ENCODE measurements at regions not wholly inside any gene's neighbourhood (a gene's known extent, or its start where the extent isn't known, plus 50 kb on each side); places are given as distances from the start of the nearest gene placed in this dataset.

- no peak for DNase-seq
Observed at GRCh38 chr22:49291169-49291568, 536.5 kb downstream of the BRD1 start.

GRCh38 chr22:49290711-49291110, 537.0 kb downstream of the BRD1 start:
- no peak for DNase-seq

- no peak for DNase-seq
Observed at GRCh38 chr22:49289822-49290679, 537.6 kb downstream of the BRD1 start.

DNA sequence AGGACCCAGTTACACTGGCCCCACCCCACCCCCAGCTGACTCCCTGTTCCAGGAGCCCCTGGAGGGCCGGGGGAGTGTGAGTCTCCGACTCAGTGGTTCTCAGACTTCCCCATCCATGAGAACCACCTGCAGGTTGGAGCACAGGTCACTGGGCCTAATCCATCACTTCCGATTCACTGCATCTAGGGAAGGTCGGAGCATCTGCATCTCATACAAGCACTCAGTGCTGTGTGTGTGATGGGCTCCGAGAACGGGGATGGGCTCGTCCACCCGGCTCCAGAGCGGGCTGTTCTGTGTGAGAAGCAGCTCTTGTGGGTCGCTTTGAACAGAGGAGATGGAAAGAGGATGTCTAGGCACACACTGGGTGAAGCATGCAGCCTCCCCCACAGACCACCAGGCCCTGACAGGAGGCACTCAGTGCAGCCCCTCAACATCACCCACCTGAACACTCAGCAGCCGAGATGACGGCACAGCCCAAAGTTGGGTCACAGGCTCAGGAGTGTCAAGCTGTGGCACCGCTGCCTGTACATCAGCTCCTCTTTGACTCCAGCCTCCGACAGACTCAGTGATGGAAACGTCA, 541.4 kb downstream of the BRD1 start:
- no peak for DNase-seq

DNA sequence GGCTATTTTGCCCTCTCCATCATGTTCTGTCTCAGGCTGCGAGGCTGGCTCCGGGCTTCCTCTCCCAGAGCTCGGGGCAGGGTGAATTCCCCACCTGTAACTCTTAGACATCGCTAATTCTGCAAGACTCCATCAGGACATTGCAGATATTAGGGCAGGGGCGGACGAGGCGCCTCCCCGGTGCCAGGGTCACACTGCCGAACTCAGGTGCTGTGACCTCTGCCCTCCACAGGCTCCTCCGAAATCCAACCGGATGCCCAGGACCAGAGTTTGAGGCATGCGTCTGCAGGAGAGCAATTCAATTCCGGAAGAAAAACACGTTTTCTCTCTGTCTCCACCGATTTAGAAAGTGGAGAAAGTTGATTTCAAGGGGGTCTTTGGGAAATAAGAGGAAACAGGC, 542.7 kb downstream of the BRD1 start:
- no peak for DNase-seq

DNA sequence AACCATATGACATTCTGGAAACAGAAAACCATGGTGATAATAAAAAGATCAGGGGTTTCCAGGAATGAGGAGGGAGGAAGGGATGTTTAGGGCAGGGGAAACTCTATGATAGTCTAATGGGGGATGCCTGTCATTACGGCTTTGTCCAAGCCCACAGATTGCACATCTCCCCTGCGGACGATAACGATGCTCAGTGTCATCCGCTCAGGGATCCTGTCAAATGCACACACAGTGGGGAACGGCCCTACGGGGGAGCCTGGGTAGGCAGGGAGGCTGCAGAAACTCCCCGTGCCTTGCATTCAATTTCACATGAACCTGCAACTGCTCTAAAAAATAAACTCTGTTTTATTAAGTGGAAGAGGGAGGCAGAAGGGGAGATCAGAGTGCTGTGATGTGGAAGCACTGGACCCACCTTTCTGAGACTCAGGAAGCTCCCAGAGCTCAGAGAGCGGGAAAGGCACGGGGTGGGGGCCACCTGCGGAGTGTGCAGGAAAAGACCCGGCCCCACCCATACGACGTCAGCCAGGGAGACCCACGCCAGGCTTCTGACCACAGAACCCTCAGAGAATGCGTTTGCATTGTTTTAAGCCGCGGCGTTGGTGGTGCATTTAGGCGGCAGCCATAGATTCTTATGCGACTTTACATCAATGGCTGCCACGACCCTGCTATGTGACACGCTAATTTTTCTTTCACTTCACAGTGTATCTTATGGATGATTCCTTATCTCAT, 543.5 kb downstream of the BRD1 start:
- DNase-seq, result no peak

DNA sequence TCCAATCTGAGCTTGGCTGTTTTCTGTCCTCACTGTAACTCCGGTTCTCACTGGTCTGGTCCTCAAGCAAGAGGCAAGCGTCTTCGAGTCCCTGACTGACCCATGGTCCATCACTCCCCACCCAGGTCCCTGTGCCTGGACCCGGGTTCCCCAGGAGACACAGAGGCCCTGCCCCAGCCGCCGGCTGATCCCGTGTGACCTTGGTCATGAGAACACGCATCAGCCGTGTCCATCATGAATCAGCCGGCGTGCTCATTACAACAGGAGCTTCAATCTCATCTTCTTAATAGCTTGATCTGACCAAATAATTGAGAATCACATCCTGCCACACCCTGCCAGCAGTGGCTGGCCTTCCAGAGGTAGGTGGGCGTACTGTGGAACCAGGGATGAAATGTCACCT, 545.1 kb downstream of the BRD1 start:
- no peak for DNase-seq

- no peak for DNase-seq
Observed at GRCh38 chr22:49281467-49282340, 546.0 kb downstream of the BRD1 start.

- DNase-seq, result no peak
Observed at GRCh38 chr22:49278340-49278739, 549.3 kb downstream of the BRD1 start.

DNA sequence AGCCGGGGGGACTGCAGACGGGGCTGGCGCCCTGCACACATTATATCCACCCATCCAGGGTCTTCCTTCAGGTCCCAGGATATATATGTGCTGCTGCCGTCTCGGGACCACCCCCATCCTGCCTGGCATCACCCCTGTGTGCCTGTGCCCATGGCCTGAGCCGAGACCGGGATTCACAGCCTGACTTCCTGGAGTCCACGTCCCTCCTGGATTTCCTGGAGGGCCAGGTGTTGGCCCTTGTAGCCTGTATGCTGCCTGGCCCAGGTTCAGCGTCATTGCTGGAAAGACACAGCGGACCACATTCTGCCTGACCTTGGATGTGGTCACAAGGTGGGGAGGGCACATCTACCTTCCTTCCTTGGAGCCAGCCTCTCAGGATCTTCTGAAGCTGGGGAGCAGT, 551.1 kb downstream of the BRD1 start:
- no peak for DNase-seq

DNA sequence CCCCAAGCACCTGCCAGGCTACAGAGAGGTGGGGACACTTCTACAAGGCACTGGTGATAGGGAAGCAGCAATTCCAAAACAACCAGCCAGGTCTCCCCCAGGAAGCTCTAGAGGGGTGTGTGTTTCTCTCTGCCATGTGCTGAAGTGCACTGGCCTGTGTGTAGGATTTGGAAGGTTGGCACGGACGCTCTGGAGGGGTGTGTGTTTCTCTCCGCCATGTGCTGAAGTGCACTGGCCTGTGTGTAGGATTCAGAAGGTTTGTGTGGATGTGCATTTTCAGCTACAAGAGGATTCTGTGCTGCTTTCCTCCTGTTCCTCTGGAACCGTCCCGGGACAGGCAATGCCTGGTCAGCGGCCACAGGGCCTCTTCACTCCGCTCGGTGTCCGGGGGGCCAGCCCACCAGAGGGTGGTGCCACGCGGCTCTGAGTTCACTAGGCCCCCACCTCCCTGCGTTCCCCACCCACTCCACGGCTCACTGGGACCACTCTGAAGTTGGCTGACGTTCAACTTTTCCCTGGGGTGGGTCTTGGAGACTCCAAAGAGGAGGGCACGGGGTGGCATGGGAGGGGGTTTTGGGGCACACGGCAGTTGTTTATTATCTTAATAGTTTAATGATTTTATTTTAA, 552.8 kb downstream of the BRD1 start:
- no peak for DNase-seq

DNA sequence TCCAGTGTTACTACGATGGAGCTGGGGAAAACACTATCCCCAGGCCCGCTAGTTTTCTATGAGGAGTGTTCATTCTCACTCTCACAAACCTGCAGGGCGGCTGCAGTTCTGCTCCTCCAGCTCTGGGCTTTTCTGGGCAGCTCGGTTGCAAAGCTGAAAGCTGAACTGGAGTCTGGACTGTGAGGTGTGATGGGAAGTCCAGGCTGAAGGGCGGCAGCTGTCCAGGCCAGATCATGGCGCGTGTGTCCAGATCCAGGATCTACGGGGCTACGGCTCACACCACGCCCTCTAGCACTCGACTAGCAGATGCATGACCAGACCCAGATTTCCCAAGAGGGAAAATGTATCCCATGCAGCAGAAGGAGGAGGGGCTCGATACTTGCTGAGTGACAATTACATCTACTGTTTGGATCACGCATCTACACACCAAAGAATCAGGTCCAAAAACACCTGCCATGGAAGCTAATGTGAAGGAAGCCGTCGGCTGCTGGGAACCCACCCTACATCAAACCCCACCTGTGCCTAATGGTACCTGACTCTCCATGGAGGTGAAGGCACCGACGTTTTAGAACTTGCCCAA, 555.0 kb downstream of the BRD1 start:
- DNase-seq, result no peak

DNA sequence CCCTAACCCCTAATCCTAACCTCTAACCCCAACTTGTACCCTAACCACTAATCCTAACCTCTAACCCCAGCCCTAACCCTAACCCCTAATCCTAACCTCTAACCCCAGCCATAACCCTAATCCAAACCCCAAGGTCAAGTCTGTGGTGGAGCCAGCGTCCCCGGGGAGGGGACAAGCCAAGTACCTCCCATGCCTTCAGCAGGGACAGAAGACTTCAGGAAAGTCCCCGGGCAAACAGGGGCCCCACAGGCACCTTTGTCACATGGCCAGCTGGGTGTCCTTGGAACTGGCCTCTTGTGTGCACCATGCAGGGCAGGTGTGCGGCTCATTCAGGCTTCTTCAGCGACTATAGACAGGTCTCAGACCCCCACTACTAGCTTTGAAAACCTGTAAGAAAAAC, 555.8 kb downstream of the BRD1 start:
- no peak for DNase-seq

- DNase-seq, result no peak
Observed at GRCh38 chr22:49271369-49271727, 556.3 kb downstream of the BRD1 start.

DNA sequence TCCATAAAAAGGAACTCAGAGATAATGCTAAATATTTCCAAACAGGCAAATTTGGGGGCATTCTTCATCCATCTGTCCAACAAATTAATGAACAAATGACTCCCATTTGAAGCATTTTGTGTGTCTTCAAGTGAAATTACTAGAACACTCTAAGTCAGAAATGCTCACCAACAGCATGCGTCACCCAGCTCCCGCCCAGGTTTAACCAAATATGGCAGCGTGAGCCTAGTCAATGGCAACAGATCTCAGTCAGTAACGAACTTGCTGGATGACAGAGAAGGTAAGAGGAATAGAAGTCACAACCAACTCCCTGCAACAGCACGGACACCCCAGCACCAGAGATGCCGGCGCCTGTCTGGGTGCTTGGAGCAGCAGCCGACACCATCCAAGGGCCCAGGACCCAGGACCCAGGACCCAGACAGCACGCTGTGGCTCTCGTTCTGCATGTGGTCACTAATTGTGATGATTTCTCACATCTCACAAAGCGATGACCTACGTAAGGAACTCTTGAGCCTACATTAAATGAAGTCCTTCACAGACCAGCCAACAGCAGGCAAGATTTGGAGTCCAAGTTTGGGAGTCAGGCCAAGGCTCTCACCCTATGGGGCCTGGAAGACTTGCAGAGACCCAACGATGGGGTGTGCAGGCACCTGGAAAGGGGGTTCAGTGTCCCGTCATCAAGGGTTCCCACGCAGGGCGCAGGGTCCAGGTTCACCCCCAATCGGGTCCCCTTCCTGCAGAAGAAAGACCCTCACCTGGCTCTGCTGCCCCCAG, 556.9 kb downstream of the BRD1 start:
- DNase-seq, result no peak

GRCh38 chr22:49269928-49270327, 557.7 kb downstream of the BRD1 start:
- no peak for DNase-seq

- DNase-seq, result no peak
Observed at GRCh38 chr22:49269371-49269770, 558.3 kb downstream of the BRD1 start.

- no peak for DNase-seq
Observed at GRCh38 chr22:49268924-49269323, 558.7 kb downstream of the BRD1 start.

DNA sequence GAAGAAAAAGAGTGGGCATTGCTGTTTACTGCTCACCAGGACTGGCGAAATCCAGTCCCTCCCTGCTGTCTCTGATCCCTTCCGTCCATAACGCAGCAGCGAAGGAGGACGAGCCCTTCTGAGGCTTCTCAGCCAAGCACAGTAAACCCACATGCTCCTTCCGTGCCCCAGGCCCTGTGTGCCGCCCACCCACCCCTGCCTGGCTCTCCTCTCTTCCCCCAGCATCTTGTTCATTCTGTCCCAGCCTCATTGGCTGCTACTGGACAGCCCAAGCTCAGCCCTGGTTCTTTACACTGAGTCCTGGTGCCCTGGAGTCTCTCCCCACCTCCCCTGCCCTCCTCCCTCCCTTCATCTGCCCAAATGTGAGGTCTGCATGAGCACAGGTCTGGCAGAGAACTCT, 559.7 kb downstream of the BRD1 start:
- DNase-seq, result no peak

- no peak for DNase-seq
Observed at GRCh38 chr22:49266561-49267519, 560.8 kb downstream of the BRD1 start.
